ENCODE measurements at regions not wholly inside any gene's neighbourhood (a gene's known extent, or its start where the extent isn't known, plus 50 kb on each side); places are given as distances from the start of the nearest gene placed in this dataset.

GRCh38 chr18:64311859-64312258 is 163.0 kb upstream of the LINC00305 start:
- Histone ChIP-seq H2AK5ac (ENCODE audit: insufficient read length, low read length) (no peak overlapping the region), H3K23ac (ENCODE audit: insufficient read length, low read depth, low read length) (no peak overlapping the region), H3T11ph (ENCODE audit: low read length) (no peak overlapping the region), H3K4me2 (ENCODE audit: insufficient read depth, insufficient read length, low read length) (no peak overlapping the region), H2BK12ac (ENCODE audit: insufficient read length, low read depth, low read length) (no peak overlapping the region), H3K23me2 (ENCODE audit: insufficient read length, low read depth, low read length, poor library complexity, severe bottlenecking) (no peaks in the 10 kb centered on the region), H2BK15ac (ENCODE audit: low read depth, low read length) (no peak overlapping the region), H3K4ac (ENCODE audit: low read depth, low read length) (no peak overlapping the region), H3K14ac (ENCODE audit: insufficient read depth, low read length) (no peak overlapping the region), H3K18ac (ENCODE audit: insufficient read length, low read depth, low read length) (no peak overlapping the region), H2BK120ac (ENCODE audit: low read depth, low read length, poor library complexity, severe bottlenecking) (no peak overlapping the region), H4K8ac (replicated peaks; ENCODE audit: insufficient read length, low read depth, low read length) (no peak overlapping the region), H4K20me1 (ENCODE audit: control insufficient read depth, insufficient read depth, insufficient read length) (no peaks in the 10 kb centered on the region), H2BK5ac (ENCODE audit: insufficient read length, low read length) (no peak overlapping the region), H2BK20ac (ENCODE audit: low read depth, low read length, poor library complexity, severe bottlenecking) (no peak overlapping the region), H3K27me3 (ENCODE audit: insufficient read depth, low read length) (no peaks in the 10 kb centered on the region), H2AFZ (ENCODE audit: low read length) (no peak overlapping the region), H3K79me1 (ENCODE audit: insufficient read depth, low read depth, low read length, poor library complexity, severe bottlenecking) (no peaks in the 10 kb centered on the region), H3K9ac (ENCODE audit: extremely low read depth, insufficient read length, low read length) (no peak overlapping the region), H3K56ac (ENCODE audit: insufficient read length, low read depth, low read length) (no peak overlapping the region), H3K79me2 (ENCODE audit: insufficient read depth, low read length) (no peaks in the 10 kb centered on the region), H3K27ac (ENCODE audit: insufficient read length, low read depth, low read length) (no peak overlapping the region), H4K5ac (ENCODE audit: insufficient read length, low read depth, low read length) (no peak overlapping the region), H4K91ac (ENCODE audit: insufficient read length, low read depth, low read length) (no peak overlapping the region), H3K4me1 (ENCODE audit: insufficient read depth, low read length) (no peaks in the 10 kb centered on the region; the same call in 1 of the 2 replicates), H3K9me3 (ENCODE audit: control insufficient read depth, low read depth, low read length) (no peaks in the 10 kb centered on the region)
- TF ChIP-seq CTCF (conservative IDR thresholded peaks at IDR 0.05), result no peak
- H3K27me3 Mint-ChIP-seq (ENCODE audit: low read depth), result no peaks in the 10 kb centered on the region
- H3K9me3 Mint-ChIP-seq, result peaks cover 10 to 16% of the 10 kb centered on the region in 2 experiments
- WGBS (ENCODE audit: extremely low coverage, insufficient read length, low lambda C conversion rate), result no CpG with 5 or more reads among the region's 4 CpGs
- H3K27ac Mint-ChIP-seq, result peak overlapping the region in 1 of 3 experiments; percentile 40; a peak in 2 of 7 replicates
- peaks cover 5 to 19% (median 13%) of the 10 kb centered on the region in 3 experiments; a peak in 6 of 7 replicates for H3K36me3 Mint-ChIP-seq (ENCODE audit: insufficient read depth in 1 of 3, low read depth in 3 of 3)
- no peak overlapping the region for H3K4me3 Mint-ChIP-seq
- no peak for DNase-seq
- peaks cover 4 to 9% of the 10 kb centered on the region in 2 experiments for H3K4me1 Mint-ChIP-seq
